ENCODE measurements at regions not wholly inside any gene's neighbourhood (a gene's known extent, or its start where the extent isn't known, plus 50 kb on each side); places are given as distances from the start of the nearest gene placed in this dataset.
"Not testable (repeated sequence)": the region's sequence is repeated elsewhere in the genome, so short reads cannot be mapped to it uniquely, and the experiment has no call there.

DNA sequence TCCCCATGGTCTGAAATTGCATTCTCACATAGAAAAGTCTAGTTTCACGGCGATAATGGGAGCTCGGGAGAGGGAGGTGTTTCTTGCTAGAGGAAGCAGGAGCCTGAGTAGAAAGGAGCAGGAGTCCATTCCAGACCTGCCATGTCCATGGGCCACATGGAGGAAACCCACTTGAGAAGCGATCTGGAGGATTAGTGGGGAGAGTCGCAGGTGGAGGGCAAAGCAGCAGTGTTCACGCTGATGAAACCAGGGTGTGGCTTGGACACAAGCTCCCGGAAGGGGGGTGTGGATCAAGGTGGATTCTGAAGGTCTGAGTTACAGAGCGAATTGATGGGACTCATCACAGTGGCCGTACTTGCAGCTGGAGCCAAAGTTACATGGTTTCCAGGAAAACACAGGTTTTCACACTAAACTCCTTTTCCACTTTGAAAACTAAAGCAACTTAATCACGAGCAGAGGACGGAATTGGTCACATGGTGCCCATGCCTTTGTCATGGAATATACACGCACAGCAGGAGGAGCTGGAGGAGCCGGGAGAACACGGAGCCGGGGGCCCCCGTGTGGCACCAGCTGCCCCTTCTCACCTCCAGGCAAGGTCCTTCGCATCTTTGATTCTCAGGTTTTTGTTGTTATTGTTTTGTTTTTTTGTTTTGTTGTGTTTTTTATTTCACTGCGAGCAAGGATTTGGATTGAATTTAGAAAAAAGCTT is 255.1 kb upstream of the MYT1L start:
- Histone ChIP-seq H3K4me3 (ENCODE audit: low read length) (no peak overlapping the region), H3K4me1 (ENCODE audit: low read length) (no peaks in the 10 kb centered on the region), H2AFZ (ENCODE audit: low read depth, low read length) (no peak overlapping the region), H3K9me3 (ENCODE audit: insufficient read depth, low read length) (no peaks in the 10 kb centered on the region), H3K4me2 (ENCODE audit: low read length) (no peak overlapping the region), H3K27me3 (ENCODE audit: low read depth, low read length) (no peaks in the 10 kb centered on the region), H3K27ac (ENCODE audit: low read length) (no peak overlapping the region), H3K36me3 (replicated peaks; ENCODE audit: low read depth, low read length) (no peaks in the 10 kb centered on the region), H4K20me1 (ENCODE audit: insufficient read depth, low read length) (no peaks in the 10 kb centered on the region), H3K9ac (ENCODE audit: low read length) (no peak overlapping the region), H3K79me2 (ENCODE audit: low read length) (no peaks in the 10 kb centered on the region)
- TF ChIP-seq, protein P1, sequence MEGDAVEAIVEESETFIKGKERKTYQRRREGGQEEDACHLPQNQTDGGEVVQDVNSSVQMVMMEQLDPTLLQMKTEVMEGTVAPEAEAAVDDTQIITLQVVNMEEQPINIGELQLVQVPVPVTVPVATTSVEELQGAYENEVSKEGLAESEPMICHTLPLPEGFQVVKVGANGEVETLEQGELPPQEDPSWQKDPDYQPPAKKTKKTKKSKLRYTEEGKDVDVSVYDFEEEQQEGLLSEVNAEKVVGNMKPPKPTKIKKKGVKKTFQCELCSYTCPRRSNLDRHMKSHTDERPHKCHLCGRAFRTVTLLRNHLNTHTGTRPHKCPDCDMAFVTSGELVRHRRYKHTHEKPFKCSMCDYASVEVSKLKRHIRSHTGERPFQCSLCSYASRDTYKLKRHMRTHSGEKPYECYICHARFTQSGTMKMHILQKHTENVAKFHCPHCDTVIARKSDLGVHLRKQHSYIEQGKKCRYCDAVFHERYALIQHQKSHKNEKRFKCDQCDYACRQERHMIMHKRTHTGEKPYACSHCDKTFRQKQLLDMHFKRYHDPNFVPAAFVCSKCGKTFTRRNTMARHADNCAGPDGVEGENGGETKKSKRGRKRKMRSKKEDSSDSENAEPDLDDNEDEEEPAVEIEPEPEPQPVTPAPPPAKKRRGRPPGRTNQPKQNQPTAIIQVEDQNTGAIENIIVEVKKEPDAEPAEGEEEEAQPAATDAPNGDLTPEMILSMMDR (IDR thresholded peaks at IDR 0.05; ENCODE audit: low read depth, low read length): no peak
- TF ChIP-seq EZH2phosphoT487 (IDR thresholded peaks at IDR 0.05; ENCODE audit: low read depth): no peak

DNA sequence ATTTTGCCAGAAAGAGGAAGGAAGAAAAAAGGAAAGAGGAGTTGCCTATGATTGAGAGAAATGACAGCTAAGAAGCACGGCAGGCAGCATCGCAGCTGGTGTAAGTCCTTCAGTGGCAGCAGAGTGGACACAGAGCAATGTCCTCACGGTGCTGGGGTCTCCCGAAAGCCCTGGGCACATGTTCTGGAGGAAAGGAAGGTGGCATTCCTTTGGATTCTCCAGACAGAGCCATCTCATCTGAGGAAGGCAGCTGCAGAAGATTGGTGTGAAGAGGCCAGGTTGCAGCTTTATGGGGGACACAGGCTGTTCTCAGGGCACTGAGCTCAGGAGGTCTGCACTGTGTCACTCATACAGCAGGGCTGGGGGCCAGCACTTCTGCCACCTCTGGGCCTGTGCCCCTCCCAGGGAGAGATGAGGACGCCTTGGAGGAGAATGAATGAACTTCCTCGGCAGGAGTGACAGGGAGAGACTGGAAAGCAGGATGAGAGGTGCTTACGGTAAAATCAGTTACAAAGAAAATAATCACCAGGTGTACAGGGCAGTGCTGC is 252.0 kb upstream of the MYT1L start:
- no peaks in the 10 kb centered on the region for H3K79me2 ChIP-seq (ENCODE audit: low read length)
- no peaks in the 10 kb centered on the region for H3K36me3 ChIP-seq (replicated peaks; ENCODE audit: low read depth, low read length)
- no peak overlapping the region for H3K4me3 ChIP-seq (ENCODE audit: low read length)
- no peak overlapping the region for H2AFZ ChIP-seq (ENCODE audit: low read depth, low read length)
- no peak overlapping the region for H3K27ac ChIP-seq (ENCODE audit: low read length)
- H4K20me1 ChIP-seq (ENCODE audit: insufficient read depth, low read length): no peaks in the 10 kb centered on the region
- H3K27me3 ChIP-seq (ENCODE audit: low read depth, low read length): no peaks in the 10 kb centered on the region
- no peak overlapping the region for H3K4me2 ChIP-seq (ENCODE audit: low read length)
- no peak overlapping the region for H3K9ac ChIP-seq (ENCODE audit: low read length)
- no peaks in the 10 kb centered on the region for H3K9me3 ChIP-seq (ENCODE audit: insufficient read depth, low read length)
- no peak for TF ChIP-seq EZH2phosphoT487 (IDR thresholded peaks at IDR 0.05; ENCODE audit: low read depth)
- TF ChIP-seq, protein P1 (IDR thresholded peaks at IDR 0.05; ENCODE audit: low read depth, low read length): no peak
- no peaks in the 10 kb centered on the region for H3K4me1 ChIP-seq (ENCODE audit: low read length)

DNA sequence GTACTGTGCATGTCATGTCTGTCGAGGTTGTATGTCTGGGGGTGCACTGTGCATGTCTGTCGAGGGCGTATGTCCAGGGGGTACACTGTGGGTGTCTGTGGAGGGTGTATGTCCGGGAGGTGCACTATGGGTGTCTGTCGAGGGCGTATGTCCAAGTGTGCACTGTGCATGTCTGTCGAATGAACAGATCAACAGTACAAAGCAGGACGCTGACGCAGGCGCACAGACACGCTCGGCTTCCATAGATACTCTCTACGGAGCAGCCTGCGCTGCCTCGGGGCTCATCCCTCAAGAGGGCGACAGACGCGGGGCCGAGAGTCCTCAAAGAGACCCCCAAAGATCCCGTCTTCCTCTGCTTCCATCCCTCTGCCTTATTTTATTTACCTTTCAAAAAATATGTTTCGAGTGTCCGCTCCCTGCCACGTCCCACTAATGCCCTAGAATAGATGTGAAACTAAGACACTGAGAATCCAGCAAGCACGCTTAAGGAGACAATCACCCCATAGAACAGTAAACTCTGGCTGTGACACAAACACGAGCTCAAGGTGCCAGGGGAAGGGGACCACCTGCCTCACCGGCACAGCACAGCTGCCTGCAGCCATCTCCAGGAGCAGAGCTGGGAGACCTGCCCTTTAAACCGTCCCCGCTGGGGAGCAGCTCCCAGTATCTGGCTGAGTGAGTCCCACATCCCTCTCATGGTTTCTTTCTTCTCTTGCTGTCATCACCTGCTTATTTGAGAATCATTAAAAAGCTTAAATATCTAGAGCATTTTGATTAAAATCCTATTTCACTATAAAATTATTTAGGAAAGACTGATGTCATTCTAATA is 250.5 kb upstream of the MYT1L start:
- no peak overlapping the region for H3K9ac ChIP-seq (ENCODE audit: low read length)
- H3K9me3 ChIP-seq (ENCODE audit: insufficient read depth, low read length): no peaks in the 10 kb centered on the region
- H3K79me2 ChIP-seq (ENCODE audit: low read length): no peaks in the 10 kb centered on the region
- no peak overlapping the region for H3K27ac ChIP-seq (ENCODE audit: low read length)
- TF ChIP-seq EZH2phosphoT487 (IDR thresholded peaks at IDR 0.05; ENCODE audit: low read depth): no peak
- TF ChIP-seq, protein P1 (IDR thresholded peaks at IDR 0.05; ENCODE audit: low read depth, low read length): no peak
- no peaks in the 10 kb centered on the region for H4K20me1 ChIP-seq (ENCODE audit: insufficient read depth, low read length)
- H3K4me2 ChIP-seq (ENCODE audit: low read length): no peak overlapping the region
- no peak overlapping the region for H2AFZ ChIP-seq (ENCODE audit: low read depth, low read length)
- H3K4me1 ChIP-seq (ENCODE audit: low read length): no peaks in the 10 kb centered on the region
- no peaks in the 10 kb centered on the region for H3K36me3 ChIP-seq (replicated peaks; ENCODE audit: low read depth, low read length)
- H3K4me3 ChIP-seq (ENCODE audit: low read length): no peak overlapping the region
- H3K27me3 ChIP-seq (ENCODE audit: low read depth, low read length): no peaks in the 10 kb centered on the region

DNA sequence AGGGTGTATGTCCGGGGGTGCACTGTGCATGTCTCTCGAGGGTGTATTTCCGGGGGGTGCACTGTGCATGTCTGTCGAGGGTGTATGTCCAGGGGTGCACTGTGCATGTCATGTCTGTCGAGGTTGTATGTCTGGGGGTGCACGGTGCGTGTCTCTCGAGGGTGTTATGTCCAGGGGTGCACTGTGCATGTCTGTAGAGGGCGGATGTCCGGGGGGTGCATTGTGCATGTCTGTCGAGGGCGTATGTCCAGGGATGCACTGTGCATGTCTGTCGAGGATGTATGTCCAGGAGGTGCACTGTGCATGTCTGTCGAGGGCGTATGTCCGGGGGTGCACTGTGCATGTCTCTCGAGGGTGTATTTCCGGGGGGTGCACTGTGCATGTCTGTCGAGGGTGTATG is 249.8 kb upstream of the MYT1L start:
- not testable (repeated sequence) for H3K4me3 ChIP-seq (ENCODE audit: low read length); H3K4me2 ChIP-seq (ENCODE audit: low read length); H3K9me3 ChIP-seq (ENCODE audit: insufficient read depth, low read length); H4K20me1 ChIP-seq (ENCODE audit: insufficient read depth, low read length); H3K79me2 ChIP-seq (ENCODE audit: low read length); H3K27me3 ChIP-seq (ENCODE audit: low read depth, low read length); H2AFZ ChIP-seq (ENCODE audit: low read depth, low read length); H3K4me1 ChIP-seq (ENCODE audit: low read length); H3K36me3 ChIP-seq (replicated peaks; ENCODE audit: low read depth, low read length); H3K9ac ChIP-seq (ENCODE audit: low read length); H3K27ac ChIP-seq (ENCODE audit: low read length)
